Adrenal gland (tissue), 9 donors: ENCODE measurements at regions not wholly inside any gene's neighbourhood (a gene's known extent, or its start where the extent isn't known, plus 50 kb on each side); places are given as distances from the start of the nearest gene placed in this dataset.

Source experiments
- DNase-seq, 7 donors: peaks; one replicate each; pipeline ENCODE4 v3.0.0-alpha.2; 2019 to 2020
- H3K27ac ChIP-seq, 5 donors: fragments of 200-600 bp; sonication (generic) in 4 of 5; 1 replicate in 3 of 5; 2 replicates in 2 of 5; pipeline versions ENCODE4 v1.5.1 to v1.8.0; 2016 to 2020; ENCODE audit warnings: mild to moderate bottlenecking in 1 of 5
- H3K27me3 ChIP-seq: fragments of 200-600 bp; 2 replicates; pipeline ENCODE4 v1.8.0; 2021
- H3K36me3 ChIP-seq, 2 donors: fragments of 200-600 bp; replicated peaks in 1 of 2; 1 replicate in 1 of 2; 2 replicates in 1 of 2; pipeline versions ENCODE4 v1.5.1 to v1.8.0; 2018 to 2022
- H3K4me1 ChIP-seq, 2 donors: fragments of 200-600 bp; replicated peaks in 1 of 2; 1 replicate in 1 of 2; 2 replicates in 1 of 2; pipeline versions ENCODE4 v1.5.1 to v1.8.0; 2018 to 2021
- H3K4me3 ChIP-seq, 4 donors: fragments of 200-600 bp; sonication (generic) in 3 of 4; one replicate each; pipeline ENCODE4 v1.5.1; 2016 to 2018
- H3K9me3 ChIP-seq, 3 donors: fragments of 200-600 bp; sonication (generic) in 1 of 3; replicated peaks in 1 of 3; 1 replicate in 2 of 3; 2 replicates in 1 of 3; pipeline versions ENCODE4 v1.5.1 to v1.8.0; 2016 to 2021
- POLR2A ChIP-seq, 2 donors: fragments of 450-650 bp; IDR thresholded peaks; one replicate each; pipeline ENCODE4 v1.6.1; 2017; ENCODE audit warnings: antibody characterized with exemption in 2 of 2, mild to moderate bottlenecking in 2 of 2, moderate library complexity in 1 of 2
- WGBS, 4 donors: extraction: QIAGEN DNeasy Blood & Tissue Kit in 2 of 4; methylation state at CpG; one replicate each; pipeline versions ENCODE4 v1.1.5 to v1.1.7; 2013 to 2017; 5-methylcytosine and 5-hydroxymethylcytosine counted together
- intact Hi-C, 2 donors: fragments of 100-400 bp; cut with DNase I; formaldehyde crosslinking; loops; one replicate each; pipeline versions ENCODE4 v1.14.1 to v1.15.0; 2022 to 2023
- TF ChIP-seq, protein P1 (sequence below), 6 experiments: fragments of 450-650 bp in 4 of 6; fragments of 200-600 bp in 2 of 6; sonication (generic) in 1 of 6; IDR thresholded peaks; 1 replicate in 5 of 6; 2 replicates in 1 of 6; pipeline versions ENCODE4 v1.5.1 to v1.8.0; 2016 to 2021; ENCODE audit warnings: antibody characterized with exemption in 6 of 6, mild to moderate bottlenecking in 2 of 6, moderate library complexity in 1 of 6
- donor health status: healthy with polysubstance abuse.
- donor health status: Bipolar disorder and iron deficiency.
- donor health status: DM: yes; HTN: yes; CAD: no.
- donor health status: DM: no; HTN: no; CAD: no.
- donor health status: DM: no; HTN: no; CAD: no.

DNA sequence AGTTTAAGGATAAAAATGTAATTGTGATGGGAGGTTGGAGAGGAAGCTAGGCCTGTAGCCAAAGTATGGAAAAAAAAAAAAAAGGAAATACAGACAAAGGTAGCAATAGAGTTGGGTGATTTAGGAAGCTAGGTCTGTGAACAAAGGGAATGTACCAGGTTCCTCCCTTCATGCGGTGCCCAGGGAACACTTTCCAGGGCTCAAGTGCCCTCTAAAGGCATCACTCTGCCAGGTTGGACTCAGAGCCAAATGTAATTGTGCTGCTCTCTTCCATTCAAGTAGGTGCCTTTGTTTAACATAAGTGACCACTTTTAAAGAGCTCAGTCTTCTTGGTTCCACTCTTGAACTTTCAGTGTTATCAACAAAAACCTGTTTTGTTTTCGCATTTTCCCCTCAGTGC is 159.7 kb upstream of the AHI1 start:
- Histone ChIP-seq H3K27me3 (no peaks in the 10 kb centered on the region), H3K36me3 (no peaks in the 10 kb centered on the region), H3K4me3 (no peak overlapping the region), H3K27ac (no peak overlapping the region), H3K4me1 (no peaks in the 10 kb centered on the region), H3K9me3 (no peaks in the 10 kb centered on the region)
- TF ChIP-seq, protein P1, sequence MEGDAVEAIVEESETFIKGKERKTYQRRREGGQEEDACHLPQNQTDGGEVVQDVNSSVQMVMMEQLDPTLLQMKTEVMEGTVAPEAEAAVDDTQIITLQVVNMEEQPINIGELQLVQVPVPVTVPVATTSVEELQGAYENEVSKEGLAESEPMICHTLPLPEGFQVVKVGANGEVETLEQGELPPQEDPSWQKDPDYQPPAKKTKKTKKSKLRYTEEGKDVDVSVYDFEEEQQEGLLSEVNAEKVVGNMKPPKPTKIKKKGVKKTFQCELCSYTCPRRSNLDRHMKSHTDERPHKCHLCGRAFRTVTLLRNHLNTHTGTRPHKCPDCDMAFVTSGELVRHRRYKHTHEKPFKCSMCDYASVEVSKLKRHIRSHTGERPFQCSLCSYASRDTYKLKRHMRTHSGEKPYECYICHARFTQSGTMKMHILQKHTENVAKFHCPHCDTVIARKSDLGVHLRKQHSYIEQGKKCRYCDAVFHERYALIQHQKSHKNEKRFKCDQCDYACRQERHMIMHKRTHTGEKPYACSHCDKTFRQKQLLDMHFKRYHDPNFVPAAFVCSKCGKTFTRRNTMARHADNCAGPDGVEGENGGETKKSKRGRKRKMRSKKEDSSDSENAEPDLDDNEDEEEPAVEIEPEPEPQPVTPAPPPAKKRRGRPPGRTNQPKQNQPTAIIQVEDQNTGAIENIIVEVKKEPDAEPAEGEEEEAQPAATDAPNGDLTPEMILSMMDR (IDR thresholded peaks at IDR 0.05), result no peak
- no peak for DNase-seq
- intact Hi-C loops, result no loop called here
- WGBS, 4 donors, result 87 to 99% (median 89%) methylated on average over 2 of the region's 2 CpGs

DNA sequence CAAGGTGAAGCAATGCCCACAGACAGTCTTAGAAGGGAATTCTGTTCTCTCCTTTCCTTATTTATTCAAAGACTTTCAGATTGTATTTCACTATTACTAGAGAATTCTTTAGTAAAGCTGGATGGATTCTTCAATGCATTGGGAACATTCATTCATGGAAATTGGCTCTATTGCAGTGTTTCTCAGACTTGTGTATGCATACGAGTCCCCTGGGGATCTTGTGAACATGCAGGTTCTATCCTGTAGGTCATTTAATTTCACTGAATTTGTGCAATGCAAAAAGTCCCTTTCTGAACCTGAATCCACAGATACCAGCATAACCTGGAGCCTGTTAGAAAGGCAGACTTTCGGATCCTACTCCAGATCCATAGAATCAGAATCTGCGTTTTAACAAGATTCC is 160.9 kb upstream of the AHI1 start:
- 88 to 96% (median 89%) methylated on average over 3 of the region's 3 CpGs for WGBS, 4 donors
- no peaks in the 10 kb centered on the region for H3K4me1 ChIP-seq
- no peaks in the 10 kb centered on the region for H3K36me3 ChIP-seq
- H3K4me3 ChIP-seq, result no peak overlapping the region
- no peaks in the 10 kb centered on the region for H3K27me3 ChIP-seq
- no peaks in the 10 kb centered on the region for H3K9me3 ChIP-seq
- TF ChIP-seq, protein P1 (IDR thresholded peaks at IDR 0.05), result no peak
- no peak for TF ChIP-seq POLR2A (IDR thresholded peaks at IDR 0.05)
- intact Hi-C loops, result no loop called here
- DNase-seq, result no peak
- H3K27ac ChIP-seq, result no peak overlapping the region

DNA sequence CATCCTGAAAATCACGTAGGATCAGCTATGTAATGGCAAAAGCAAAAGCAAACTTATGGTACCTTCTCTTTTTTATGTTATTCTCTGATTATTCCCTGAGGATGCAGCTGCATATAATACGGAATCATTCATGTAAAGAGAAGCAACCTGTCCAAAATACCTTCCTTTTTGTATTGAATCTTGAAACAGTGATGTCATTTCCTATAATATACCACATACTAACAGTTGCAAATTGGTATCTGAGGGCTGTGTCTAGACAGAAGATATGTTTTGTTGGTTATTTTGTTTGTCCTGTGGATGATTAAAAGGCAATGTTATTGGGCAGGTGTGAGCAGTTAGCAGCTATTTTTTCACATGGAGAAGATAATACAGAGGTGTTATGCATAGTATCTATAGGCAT is 161.4 kb upstream of the AHI1 start:
- intact Hi-C loops, result no loop called here
- TF ChIP-seq, protein P1 (IDR thresholded peaks at IDR 0.05), result no peak
- TF ChIP-seq POLR2A (IDR thresholded peaks at IDR 0.05), result no peak

DNA sequence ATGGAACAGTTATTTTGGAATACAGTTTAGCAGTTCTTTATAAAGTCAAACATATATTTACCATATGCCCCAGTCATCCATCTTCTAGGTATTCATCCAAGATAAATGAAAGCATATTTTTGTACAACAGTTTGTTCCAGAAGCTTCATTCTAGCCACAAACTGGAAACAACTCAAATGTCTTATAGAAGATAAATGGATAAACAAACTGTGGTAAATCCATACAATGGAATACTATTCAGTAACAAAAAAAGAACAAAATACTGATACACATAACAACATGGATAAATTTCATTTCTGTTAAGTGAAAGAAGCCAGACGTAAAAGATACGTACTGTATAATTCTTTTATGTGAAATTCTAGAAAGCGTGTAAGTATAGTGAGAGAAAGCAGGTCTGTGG is 167.0 kb upstream of the AHI1 start:
- no peak for TF ChIP-seq POLR2A (IDR thresholded peaks at IDR 0.05)
- TF ChIP-seq, protein P1 (IDR thresholded peaks at IDR 0.05), result no peak
- intact Hi-C loops, result no loop called here
- Histone ChIP-seq H3K4me3 (no peak overlapping the region), H3K4me1 (no peaks in the 10 kb centered on the region), H3K27me3 (no peaks in the 10 kb centered on the region), H3K36me3 (no peaks in the 10 kb centered on the region), H3K9me3 (peaks cover 0 to 3% (median 0%) of the 10 kb centered on the region in 3 donors), H3K27ac (no peak overlapping the region)
- WGBS, 4 donors, result 93 to 99% (median 94%) methylated on average over 3 of the region's 3 CpGs
- no peak for DNase-seq

More for the DNA sequence above, 161.4 kb upstream of the AHI1 start:
- no peaks in the 10 kb centered on the region for H3K4me1 ChIP-seq
- 84 to 92% (median 90%) methylated on average over 2 of the region's 2 CpGs for WGBS, 4 donors
- DNase-seq, result no peak
- no peak overlapping the region for H3K4me3 ChIP-seq
- H3K36me3 ChIP-seq, result no peaks in the 10 kb centered on the region
- no peaks in the 10 kb centered on the region for H3K27me3 ChIP-seq
- no peak overlapping the region for H3K27ac ChIP-seq
- no peaks in the 10 kb centered on the region for H3K9me3 ChIP-seq
